GM12873 (cell line): ENCODE measurements at regions not wholly inside any gene's neighbourhood (a gene's known extent, or its start where the extent isn't known, plus 50 kb on each side); places are given as distances from the start of the nearest gene placed in this dataset.

Experiments used
- CTCF ChIP-seq: IDR thresholded peaks from 2 replicates; pipeline ENCODE4 v1.5.1; 2012; ENCODE audit warnings: low read depth, mild to moderate bottlenecking, moderate library complexity, low read length, control low read depth; ENCODE audit not compliant: insufficient read depth; ENCODE audit errors: missing control alignments

GRCh38 chr14:80146941-80147340 is 64.4 kb downstream of the DIO2 start:
- TF ChIP-seq CTCF: no peak

- no peak for TF ChIP-seq CTCF
These were observed 74.9 kb downstream of the DIO2 start for GRCh38 chr14:80136358-80136757.

GRCh38 chr14:80135305-80136088 is 75.8 kb downstream of the DIO2 start:
- TF ChIP-seq CTCF: no peak

DNA sequence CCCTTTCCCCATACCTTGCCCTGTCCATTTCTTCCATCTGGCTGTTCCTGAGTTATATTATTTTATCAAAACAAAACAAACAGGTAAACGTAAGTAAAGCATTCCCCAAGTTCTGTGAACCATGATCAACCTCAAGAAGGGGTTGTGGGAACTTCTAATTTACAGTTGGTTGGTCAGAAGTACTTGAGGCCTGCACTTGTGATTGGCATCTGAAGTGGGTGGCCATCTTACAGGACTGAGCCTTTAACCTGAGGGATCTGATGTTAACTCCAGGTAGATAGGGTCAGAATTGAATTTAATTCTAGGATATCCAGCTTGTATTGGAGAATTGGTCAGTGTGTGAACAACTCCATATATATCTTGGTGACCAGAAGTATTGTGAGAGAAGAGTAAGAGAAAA is 77.0 kb downstream of the DIO2 start:
- TF ChIP-seq CTCF: no peak

- TF ChIP-seq CTCF: no peak
These were observed 77.8 kb downstream of the DIO2 start for GRCh38 chr14:80133457-80133856.

GRCh38 chr14:80127466-80127865 is 83.8 kb downstream of the DIO2 start:
- no peak for TF ChIP-seq CTCF

DNA sequence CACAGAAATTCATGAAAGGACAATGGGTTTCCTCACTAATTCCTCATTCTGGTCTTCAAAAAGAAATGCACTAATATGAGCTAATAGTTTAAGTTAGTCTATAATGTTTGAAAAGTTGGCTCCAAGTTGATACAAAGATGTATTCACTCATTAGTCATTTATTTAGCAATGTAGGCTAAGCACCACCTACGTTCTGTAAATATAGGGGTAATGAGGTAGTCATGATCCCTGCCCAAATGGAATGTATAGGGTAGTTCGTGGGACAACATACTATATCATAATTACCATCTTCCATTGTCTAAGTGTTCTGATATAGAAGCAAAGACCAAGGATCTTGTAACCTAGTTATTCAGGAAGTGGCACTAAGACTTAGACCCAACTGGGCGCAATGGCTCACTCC is 86.5 kb downstream of the DIO2 start:
- TF ChIP-seq CTCF: no peak
